ENCODE measurements at regions not wholly inside any gene's neighbourhood (a gene's known extent, or its start where the extent isn't known, plus 50 kb on each side); places are given as distances from the start of the nearest gene placed in this dataset.

- TF ChIP-seq CTCF (IDR thresholded peaks at IDR 0.05) = no peak
- TF ChIP-seq POLR2A (IDR thresholded peaks at IDR 0.05) = no peak
These were observed 511.0 kb upstream of the COBL start for GRCh38 chr7:51827631-51828030.

Data from thyroid gland (tissue), 4 donors.